GM12891 (cell line): ENCODE measurements at regions not wholly inside any gene's neighbourhood (a gene's known extent, or its start where the extent isn't known, plus 50 kb on each side); places are given as distances from the start of the nearest gene placed in this dataset.

Source experiments
- POLR2A ChIP-seq: IDR thresholded peaks from 2 replicates; pipeline ENCODE4 v1.6.1; 2011; ENCODE audit warnings: low read depth, low read length, control low read depth
- POLR2AphosphoS5 ChIP-seq: IDR thresholded peaks from 2 replicates; pipeline ENCODE4 v1.6.1; 2011; ENCODE audit warnings: low read depth, low read length, control low read depth
- POU2F2 ChIP-seq: IDR thresholded peaks from 2 replicates; pipeline ENCODE4 v1.6.1; 2011; ENCODE audit warnings: low read depth, mild to moderate bottlenecking, control low read depth, low read length, moderate library complexity

GRCh38 chr12:93041416-93041815 lies 112.3 kb upstream of the EEA1 start:
- TF ChIP-seq POLR2AphosphoS5 (no peak), POLR2A (no peak), POU2F2 (no peak)
